ENCODE measurements at regions not wholly inside any gene's neighbourhood (a gene's known extent, or its start where the extent isn't known, plus 50 kb on each side); places are given as distances from the start of the nearest gene placed in this dataset.

DNA sequence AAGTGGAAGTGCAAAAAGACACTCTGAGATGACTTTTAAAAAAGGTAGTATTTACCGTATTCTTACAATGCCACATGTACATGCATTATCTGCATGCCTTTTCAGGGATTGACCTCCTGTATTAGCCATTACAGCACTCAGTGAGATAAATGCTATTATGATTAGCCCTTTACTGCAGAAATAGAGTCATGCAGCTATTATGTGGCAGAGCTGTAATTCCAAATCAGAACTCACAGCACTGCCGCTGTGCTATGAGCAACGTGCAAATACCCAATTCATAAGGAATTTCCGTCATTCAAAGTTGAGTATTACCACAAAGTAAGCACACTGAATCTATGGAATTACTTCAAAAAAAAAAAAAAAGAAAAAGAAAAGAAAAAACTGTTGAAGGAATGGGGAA, 92.1 kb upstream of the SMAD1 start:
- WGBS: 90% methylated on average over 2 of the region's 4 CpGs
- no peak overlapping the region for H2AK5ac ChIP-seq (ENCODE audit: low read length, severe bottlenecking)

DNA sequence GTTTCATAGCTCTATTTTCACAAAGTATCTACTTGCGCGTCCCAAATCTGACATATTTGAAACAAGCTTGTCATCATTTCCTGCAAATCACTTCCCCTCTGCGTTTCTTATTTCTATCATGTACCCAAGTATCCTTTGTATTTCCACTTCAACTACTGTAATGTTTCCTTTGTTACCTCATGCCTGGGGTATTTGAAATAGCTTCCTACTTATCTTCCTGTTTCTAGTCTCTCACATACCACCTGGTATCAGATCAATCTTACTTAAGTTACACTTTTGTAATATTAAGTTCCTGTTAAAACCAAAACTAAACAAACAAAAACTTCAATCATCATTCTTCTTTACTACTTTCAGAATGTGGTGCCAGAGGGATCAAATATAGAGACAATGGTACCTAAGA, 93.6 kb upstream of the SMAD1 start:
- 66% methylated on average over 3 of the region's 3 CpGs for WGBS
- H3K27me3 ChIP-seq (ENCODE audit: control insufficient read depth in 1 of 2, insufficient read depth in 1 of 2, low read length in 2 of 2): no peaks in the 10 kb centered on the region
- H3K79me1 ChIP-seq (replicated peaks; ENCODE audit: low read length, poor library complexity, severe bottlenecking): no peaks in the 10 kb centered on the region

More for the DNA sequence above, 92.1 kb upstream of the SMAD1 start:
- H3K14ac ChIP-seq (ENCODE audit: low read length in 2 of 2): no peak overlapping the region
- no peak overlapping the region for H3K4me3 ChIP-seq (ENCODE audit: insufficient read depth in 1 of 2, low read depth in 1 of 2, low read length in 2 of 2)
- H3K27ac ChIP-seq (ENCODE audit: low read length, poor library complexity, severe bottlenecking): no peak overlapping the region
- H3K9me3 ChIP-seq (ENCODE audit: control insufficient read depth, low read length): no peaks in the 10 kb centered on the region
- H3K4me2 ChIP-seq (ENCODE audit: low read length, poor library complexity, severe bottlenecking): no peak overlapping the region
- H2BK5ac ChIP-seq (ENCODE audit: low read depth, low read length, poor library complexity, severe bottlenecking): no peak overlapping the region
- H2AFZ ChIP-seq (ENCODE audit: low read depth, low read length): no peak overlapping the region
- no peak overlapping the region for H4K8ac ChIP-seq (ENCODE audit: low read length)
- H3K9ac ChIP-seq (ENCODE audit: low read length): no peak overlapping the region
- H3K4ac ChIP-seq (ENCODE audit: low read depth in 1 of 2, low read length in 2 of 2): no peak overlapping the region
- H3K18ac ChIP-seq (ENCODE audit: low read depth in 1 of 2, low read length in 2 of 2): no peak overlapping the region
- H3K36me3 ChIP-seq (ENCODE audit: control insufficient read depth in 1 of 2, insufficient read depth in 2 of 2, low read depth in 1 of 2, low read length in 2 of 2): no peaks in the 10 kb centered on the region
- no peak overlapping the region for H2BK15ac ChIP-seq (ENCODE audit: low read depth, poor library complexity, severe bottlenecking)
- H3K27me3 ChIP-seq (ENCODE audit: control insufficient read depth in 1 of 2, insufficient read depth in 1 of 2, low read length in 2 of 2): no peaks in the 10 kb centered on the region
- no peak for DNase-seq
- H2BK12ac ChIP-seq (ENCODE audit: low read length in 2 of 2): no peak overlapping the region
- no peaks in the 10 kb centered on the region for H3K79me1 ChIP-seq (replicated peaks; ENCODE audit: low read length, poor library complexity, severe bottlenecking)
- H3K4me1 ChIP-seq (ENCODE audit: control insufficient read depth, insufficient read depth, low read depth, low read length): no peaks in the 10 kb centered on the region
- no peak overlapping the region for H2BK120ac ChIP-seq (ENCODE audit: low read depth, low read length)
- H3K23ac ChIP-seq (ENCODE audit: low read length in 2 of 2): no peak overlapping the region
- H4K91ac ChIP-seq (ENCODE audit: low read length): no peak overlapping the region

DNA sequence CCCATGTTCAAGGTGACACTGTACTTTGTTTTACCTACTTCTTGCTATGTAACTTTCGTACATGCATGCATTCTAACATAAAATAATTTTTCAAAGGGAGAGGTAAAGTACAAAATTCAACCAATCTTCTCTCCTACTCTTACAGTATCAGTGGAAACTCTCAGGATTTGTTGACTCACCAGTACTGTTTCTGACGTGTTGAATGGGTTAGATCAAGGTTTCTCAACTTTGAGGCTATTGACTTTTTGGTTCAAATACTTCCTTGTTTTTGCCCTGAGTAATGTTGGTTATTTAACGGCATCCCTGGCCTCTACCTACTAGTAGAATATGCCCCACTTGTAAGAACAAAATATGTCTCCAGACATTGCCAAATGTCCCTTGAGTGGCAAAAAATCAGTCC, 94.6 kb upstream of the SMAD1 start:
- Histone ChIP-seq H3K27me3 (ENCODE audit: control insufficient read depth in 1 of 2, insufficient read depth in 1 of 2, low read length in 2 of 2) (no peaks in the 10 kb centered on the region), H3K4me1 (ENCODE audit: control insufficient read depth, insufficient read depth, low read depth, low read length) (no peaks in the 10 kb centered on the region), H3K4me3 (ENCODE audit: insufficient read depth in 1 of 2, low read depth in 1 of 2, low read length in 2 of 2) (no peak overlapping the region), H3K23ac (ENCODE audit: low read length in 2 of 2) (no peak overlapping the region), H3K27ac (ENCODE audit: low read length, poor library complexity, severe bottlenecking) (no peak overlapping the region), H4K8ac (ENCODE audit: low read length) (no peak overlapping the region), H3K79me1 (replicated peaks; ENCODE audit: low read length, poor library complexity, severe bottlenecking) (no peaks in the 10 kb centered on the region), H2BK5ac (ENCODE audit: low read depth, low read length, poor library complexity, severe bottlenecking) (no peak overlapping the region), H3K18ac (ENCODE audit: low read depth in 1 of 2, low read length in 2 of 2) (no peak overlapping the region), H3K4ac (ENCODE audit: low read depth in 1 of 2, low read length in 2 of 2) (no peak overlapping the region), H3K4me2 (ENCODE audit: low read length, poor library complexity, severe bottlenecking) (no peak overlapping the region), H2AK5ac (ENCODE audit: low read length, severe bottlenecking) (no peak overlapping the region), H4K91ac (ENCODE audit: low read length) (no peak overlapping the region), H2AFZ (ENCODE audit: low read depth, low read length) (no peak overlapping the region), H3K9me3 (ENCODE audit: control insufficient read depth, low read length) (no peaks in the 10 kb centered on the region), H3K9ac (ENCODE audit: low read length) (no peak overlapping the region), H2BK15ac (ENCODE audit: low read depth, poor library complexity, severe bottlenecking) (no peak overlapping the region), H2BK12ac (ENCODE audit: low read length in 2 of 2) (no peak overlapping the region), H2BK120ac (ENCODE audit: low read depth, low read length) (no peak overlapping the region), H3K36me3 (ENCODE audit: control insufficient read depth in 1 of 2, insufficient read depth in 2 of 2, low read depth in 1 of 2, low read length in 2 of 2) (no peaks in the 10 kb centered on the region), H3K14ac (ENCODE audit: low read length in 2 of 2) (no peak overlapping the region)
- DNase-seq: no peak
- WGBS: 67% methylated on average over 3 of the region's 3 CpGs

More for the DNA sequence above, 93.6 kb upstream of the SMAD1 start:
- H3K14ac ChIP-seq (ENCODE audit: low read length in 2 of 2): no peak overlapping the region
- H2AK5ac ChIP-seq (ENCODE audit: low read length, severe bottlenecking): no peak overlapping the region
- no peak overlapping the region for H3K27ac ChIP-seq (ENCODE audit: low read length, poor library complexity, severe bottlenecking)
- DNase-seq: no peak
- no peak overlapping the region for H2AFZ ChIP-seq (ENCODE audit: low read depth, low read length)
- H3K4ac ChIP-seq (ENCODE audit: low read depth in 1 of 2, low read length in 2 of 2): no peak overlapping the region
- H4K8ac ChIP-seq (ENCODE audit: low read length): no peak overlapping the region
- no peak overlapping the region for H3K9ac ChIP-seq (ENCODE audit: low read length)
- no peaks in the 10 kb centered on the region for H3K9me3 ChIP-seq (ENCODE audit: control insufficient read depth, low read length)
- no peak overlapping the region for H2BK5ac ChIP-seq (ENCODE audit: low read depth, low read length, poor library complexity, severe bottlenecking)
- no peaks in the 10 kb centered on the region for H3K4me1 ChIP-seq (ENCODE audit: control insufficient read depth, insufficient read depth, low read depth, low read length)
- no peak overlapping the region for H3K18ac ChIP-seq (ENCODE audit: low read depth in 1 of 2, low read length in 2 of 2)
- H2BK120ac ChIP-seq (ENCODE audit: low read depth, low read length): no peak overlapping the region
- no peaks in the 10 kb centered on the region for H3K36me3 ChIP-seq (ENCODE audit: control insufficient read depth in 1 of 2, insufficient read depth in 2 of 2, low read depth in 1 of 2, low read length in 2 of 2)
- no peak overlapping the region for H4K91ac ChIP-seq (ENCODE audit: low read length)
- no peak overlapping the region for H3K4me3 ChIP-seq (ENCODE audit: insufficient read depth in 1 of 2, low read depth in 1 of 2, low read length in 2 of 2)
- H2BK15ac ChIP-seq (ENCODE audit: low read depth, poor library complexity, severe bottlenecking): no peak overlapping the region
- no peak overlapping the region for H3K23ac ChIP-seq (ENCODE audit: low read length in 2 of 2)
- no peak overlapping the region for H3K4me2 ChIP-seq (ENCODE audit: low read length, poor library complexity, severe bottlenecking)
- H2BK12ac ChIP-seq (ENCODE audit: low read length in 2 of 2): no peak overlapping the region

DNA sequence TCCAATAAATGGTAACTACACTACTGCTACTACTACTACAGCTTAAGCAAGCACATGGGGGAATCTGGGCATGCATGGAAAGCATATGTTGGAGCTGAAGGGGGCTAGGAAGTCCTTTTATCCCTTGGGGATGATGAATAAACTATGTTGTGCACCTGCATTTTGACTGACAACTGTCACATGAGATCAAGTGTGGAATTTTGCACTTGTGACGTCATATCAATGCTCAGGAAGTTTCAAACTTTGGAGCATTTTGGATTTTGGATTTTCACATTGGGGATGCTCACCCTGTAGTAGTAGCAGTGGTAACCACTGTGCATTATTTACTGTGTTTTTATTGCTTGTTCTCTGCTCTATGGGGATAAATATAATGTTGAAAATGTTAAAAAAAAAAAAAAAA, 100.5 kb upstream of the SMAD1 start:
- no peak overlapping the region for H2BK120ac ChIP-seq (ENCODE audit: low read depth, low read length)
- no peak overlapping the region for H3K4ac ChIP-seq (ENCODE audit: low read depth in 1 of 2, low read length in 2 of 2)
- H2AK5ac ChIP-seq (ENCODE audit: low read length, severe bottlenecking): no peak overlapping the region
- H2BK5ac ChIP-seq (ENCODE audit: low read depth, low read length, poor library complexity, severe bottlenecking): no peak overlapping the region
- 79% methylated on average over 1 of the region's 1 CpG for WGBS
- no peak overlapping the region for H4K8ac ChIP-seq (ENCODE audit: low read length)
- no peaks in the 10 kb centered on the region for H3K79me1 ChIP-seq (replicated peaks; ENCODE audit: low read length, poor library complexity, severe bottlenecking)
- no peaks in the 10 kb centered on the region for H3K36me3 ChIP-seq (ENCODE audit: control insufficient read depth in 1 of 2, insufficient read depth in 2 of 2, low read depth in 1 of 2, low read length in 2 of 2)
- no peak overlapping the region for H2BK12ac ChIP-seq (ENCODE audit: low read length in 2 of 2)
- H3K9ac ChIP-seq (ENCODE audit: low read length): no peak overlapping the region
- no peak overlapping the region for H3K27ac ChIP-seq (ENCODE audit: low read length, poor library complexity, severe bottlenecking)
- H3K27me3 ChIP-seq (ENCODE audit: control insufficient read depth in 1 of 2, insufficient read depth in 1 of 2, low read length in 2 of 2): no peaks in the 10 kb centered on the region
- no peaks in the 10 kb centered on the region for H3K9me3 ChIP-seq (ENCODE audit: control insufficient read depth, low read length)
- no peak overlapping the region for H2AFZ ChIP-seq (ENCODE audit: low read depth, low read length)
- no peak overlapping the region for H4K91ac ChIP-seq (ENCODE audit: low read length)
- no peak overlapping the region for H3K18ac ChIP-seq (ENCODE audit: low read depth in 1 of 2, low read length in 2 of 2)
- no peaks in the 10 kb centered on the region for H3K4me1 ChIP-seq (ENCODE audit: control insufficient read depth, insufficient read depth, low read depth, low read length)
- H2BK15ac ChIP-seq (ENCODE audit: low read depth, poor library complexity, severe bottlenecking): no peak overlapping the region
- no peak overlapping the region for H3K23ac ChIP-seq (ENCODE audit: low read length in 2 of 2)
- DNase-seq: no peak
- no peak overlapping the region for H3K14ac ChIP-seq (ENCODE audit: low read length in 2 of 2)
- no peak overlapping the region for H3K4me3 ChIP-seq (ENCODE audit: insufficient read depth in 1 of 2, low read depth in 1 of 2, low read length in 2 of 2)
- no peak overlapping the region for H3K4me2 ChIP-seq (ENCODE audit: low read length, poor library complexity, severe bottlenecking)
